K562 (cell line): ENCODE measurements at regions not wholly inside any gene's neighbourhood (a gene's known extent, or its start where the extent isn't known, plus 50 kb on each side); places are given as distances from the start of the nearest gene placed in this dataset.

Source experiments
- ATAC-seq: fragments of 200-7000 bp; cut with Tn5 transposase; 3 replicates; pipeline ENCODE4 v1.9.1; 2020; ENCODE audit warnings: moderate library complexity
- BruUV-seq: library from RNA; stranded (reverse); fragments of 400-500 nt; replicated peaks from 2 replicates; lab custom pipeline; 2021; lab: Mats Ljungman, UMichigan
- CTCF ChIA-PET: fragments of 300-600 bp; formaldehyde crosslinking; extraction: SDS; loops from one replicate; lab custom pipeline; 2021; ENCODE audit warnings: low intra/inter-chr PET ratio; lab: Yijun Ruan, JAX
- POLR2A ChIA-PET: fragments of 300-600, 350-650 bp; sonication (Branson Sonifier 250); formaldehyde crosslinking; extraction: SDS; loops from one replicate; lab custom pipeline; 2021; ENCODE audit warnings: antibody characterized with exemption, inconsistent platforms; lab: Yijun Ruan, JAX
- DNase-seq, 4 experiments: peaks; one replicate each; pipeline versions ENCODE4 v3.0.0 to v3.0.0-alpha.2; 2011 to 2018; ENCODE audit warnings: low spot score in 3 of 4, mixed read lengths in 3 of 4; ENCODE audit errors: extremely low read depth in 1 of 4
- FAIRE-seq: peaks from 2 replicates; lab custom pipeline; 2011; peaks lifted over from hg19 to GRCh38; lab: Jason Lieb, UNC
- H2AFZ ChIP-seq: 2 replicates; pipeline ENCODE4 v1.6.0; 2011; ENCODE audit warnings: low read depth, low read length, control low read depth, inconsistent platforms
- H3K27ac ChIP-seq: fragments of 200-600 bp; 3 replicates; pipeline ENCODE4 v1.8.0; 2011; ENCODE audit warnings: low read depth, mild to moderate bottlenecking, control low read depth, inconsistent platforms, low read length, moderate library complexity, mixed read lengths; ENCODE audit errors: extremely low read depth
- H3K27me3 ChIP-seq, 2 experiments: fragments of 300-600 bp in 1 of 2; 2 replicates in 1 of 2; 3 replicates in 1 of 2; pipeline versions ENCODE4 v1.6.0 to v1.8.0; 2011; ENCODE audit warnings: inconsistent platforms in 2 of 2, low read length in 2 of 2, mild to moderate bottlenecking in 1 of 2, mixed read lengths in 1 of 2, moderate library complexity in 1 of 2; ENCODE audit not compliant: control insufficient read depth in 2 of 2, insufficient read depth in 2 of 2
- H3K36me3 ChIP-seq: fragments of 300-600 bp; 3 replicates; pipeline ENCODE4 v1.8.0; 2011; ENCODE audit warnings: mild to moderate bottlenecking, low read length, inconsistent platforms; ENCODE audit not compliant: control insufficient read depth, insufficient read depth
- H3K4me1 ChIP-seq, 2 experiments: fragments of 200-600 bp in 1 of 2; replicated peaks in 1 of 2; 2 replicates in 1 of 2; 3 replicates in 1 of 2; pipeline versions ENCODE4 v1.5.1 to v1.8.0; 2011; ENCODE audit warnings: inconsistent platforms in 2 of 2, low read length in 2 of 2, mild to moderate bottlenecking in 1 of 2, mixed read lengths in 1 of 2, moderate library complexity in 1 of 2; ENCODE audit not compliant: control insufficient read depth in 2 of 2, insufficient read depth in 2 of 2
- H3K4me2 ChIP-seq: 2 replicates; pipeline ENCODE4 v1.6.1; 2011; ENCODE audit warnings: low read length, control low read depth, inconsistent platforms, mixed read lengths; ENCODE audit not compliant: insufficient read depth
- H3K4me3 ChIP-seq: fragments of 200-600 bp; sonication (generic), shearing (Covaris generic); 2 replicates; pipeline ENCODE4 v1.5.1; 2016; ENCODE audit warnings: control low read depth, inconsistent platforms
- H3K79me2 ChIP-seq: fragments of 200-600 bp; 3 replicates; pipeline ENCODE4 v1.8.0; 2011; ENCODE audit warnings: low read length, inconsistent platforms; ENCODE audit not compliant: control insufficient read depth, insufficient read depth
- H3K9ac ChIP-seq, 2 experiments: 2 replicates each; pipeline versions ENCODE4 v1.6.0 to v1.6.1; 2011; ENCODE audit warnings: low read depth in 2 of 2, low read length in 2 of 2, control low read depth in 1 of 2, inconsistent platforms in 1 of 2, mild to moderate bottlenecking in 1 of 2, mixed read lengths in 1 of 2; ENCODE audit not compliant: insufficient read depth in 1 of 2
- H3K9me1 ChIP-seq: one replicate; pipeline ENCODE4 v1.6.0; 2011; ENCODE audit warnings: inconsistent platforms, mild to moderate bottlenecking, low read length, moderate library complexity; ENCODE audit not compliant: control insufficient read depth, insufficient read depth
- H3K9me3 ChIP-seq: replicated peaks from 2 replicates; pipeline ENCODE4 v1.5.1; 2011; ENCODE audit warnings: low read depth, low read length, inconsistent platforms; ENCODE audit not compliant: control insufficient read depth, insufficient read depth
- H4K20me1 ChIP-seq: replicated peaks from 2 replicates; pipeline ENCODE4 v1.6.1; 2011; ENCODE audit warnings: low read length, inconsistent platforms, mixed read lengths; ENCODE audit not compliant: control insufficient read depth, insufficient read depth
- MBD1 ChIP-seq: fragments of 250-450 bp; sonication (Bioruptor Pico); IDR thresholded peaks from 2 replicates; pipeline ENCODE4 v1.8.0; 2022; ENCODE audit warnings: inconsistent platforms
- SMARCE1 ChIP-seq: fragments of 450-650 bp; IDR thresholded peaks from 2 replicates; pipeline ENCODE4 v1.7.1; 2016; ENCODE audit warnings: mild to moderate bottlenecking
- ZNF696 ChIP-seq: fragments of 250-450 bp; sonication (Bioruptor Pico); conservative IDR thresholded peaks from 2 replicates; pipeline ENCODE4 v1.4.0; 2020; ENCODE audit warnings: mild to moderate bottlenecking, moderate library complexity
- ZNF778 ChIP-seq: fragments of 450-650 bp; formaldehyde crosslinking; IDR thresholded peaks from 2 replicates; pipeline ENCODE4 v1.4.0; 2020; ENCODE audit warnings: mild to moderate bottlenecking, moderate library complexity
- WGBS: fragments of 100-300 bp; shearing (Covaris generic); methylation state at CpG from one replicate; pipeline ENCODE4 v1.1.6; 2016; ENCODE audit warnings: low coverage, mixed read lengths; ENCODE audit not compliant: insufficient coverage; ENCODE audit errors: missing lambda C conversion rate; 5-methylcytosine and 5-hydroxymethylcytosine counted together
- in situ Hi-C: fragments of 300-500 bp; cut with MboI; formaldehyde crosslinking; loops from 4 replicates; pipeline ENCODE4 v1.15.0; 2018; ENCODE audit warnings: inconsistent platforms, mixed read lengths
- intact Hi-C: fragments of 100-400 bp; cut with micrococcal nuclease; formaldehyde crosslinking; loops from 2 replicates; pipeline ENCODE4 v1.14.2; 2022

- WGBS, result under 1% methylated on average over 9 of the region's 9 CpGs
- Histone ChIP-seq H3K9me3 (no peaks in the 10 kb centered on the region), H3K36me3 (no peaks in the 10 kb centered on the region), H4K20me1 (no peaks in the 10 kb centered on the region), H3K4me2 (no peak overlapping the region), H2AFZ (no peak overlapping the region), H3K27ac (no peak overlapping the region), H3K9me1 (no peaks in the 10 kb centered on the region), H3K4me3 (no peak overlapping the region), H3K79me2 (no peaks in the 10 kb centered on the region), H3K27me3 (no peaks in the 10 kb centered on the region), H3K9ac (no peak overlapping the region), H3K4me1 (no peaks in the 10 kb centered on the region)
- no peak for ATAC-seq
- BruUV-seq, result no TSS peak
- DNase-seq, result no peak
- no peak for FAIRE-seq
- ChIA-PET CTCF (no interaction called here), POLR2A (no interaction called here)
- intact Hi-C loops (no loop called here), in situ Hi-C loops (no loop called here)
- TF ChIP-seq ZNF696 (CRISPR knock-in tag) (no peak), SMARCE1 (no peak), ZNF778 (CRISPR knock-in tag) (no peak), MBD1 (CRISPR knock-in tag) (no peak)
Measured at GRCh38 chr2:224209555-224210285, 170.6 kb upstream of the SERPINE2 start.
